ENCODE measurements at regions not wholly inside any gene's neighbourhood (a gene's known extent, or its start where the extent isn't known, plus 50 kb on each side); places are given as distances from the start of the nearest gene placed in this dataset.
"Not testable (repeated sequence)": the region's sequence is repeated elsewhere in the genome, so short reads cannot be mapped to it uniquely, and the experiment has no call there.

GRCh38 chr10:94239696-94240095 lies 123.0 kb downstream of the NOC3L start:
- no peak overlapping the region for H3K4me3 Mint-ChIP-seq (ENCODE audit: unreplicated experiment)
- H3K27ac Mint-ChIP-seq (ENCODE audit: unreplicated experiment), result no peak overlapping the region
- H3K36me3 Mint-ChIP-seq (ENCODE audit: unreplicated experiment), result no peaks in the 10 kb centered on the region
- H3K9me3 Mint-ChIP-seq (ENCODE audit: unreplicated experiment), result no peaks in the 10 kb centered on the region
- DNase-seq, result no peak
- no peak for TF ChIP-seq CTCF (IDR thresholded peaks at IDR 0.05; ENCODE audit: partially characterized antibody, unreplicated experiment)
- no peaks in the 10 kb centered on the region for H3K27me3 Mint-ChIP-seq (ENCODE audit: unreplicated experiment)
- H3K4me1 Mint-ChIP-seq (ENCODE audit: low read depth, unreplicated experiment), result no peaks in the 10 kb centered on the region

- no peak overlapping the region for H3K4me3 Mint-ChIP-seq (ENCODE audit: unreplicated experiment)
- H3K4me1 Mint-ChIP-seq (ENCODE audit: low read depth, unreplicated experiment), result no peaks in the 10 kb centered on the region
- H3K9me3 Mint-ChIP-seq (ENCODE audit: unreplicated experiment), result no peaks in the 10 kb centered on the region
- DNase-seq, result no peak
- H3K36me3 Mint-ChIP-seq (ENCODE audit: unreplicated experiment), result no peaks in the 10 kb centered on the region
- TF ChIP-seq CTCF (IDR thresholded peaks at IDR 0.05; ENCODE audit: partially characterized antibody, unreplicated experiment), result no peak
- no peaks in the 10 kb centered on the region for H3K27me3 Mint-ChIP-seq (ENCODE audit: unreplicated experiment)
- H3K27ac Mint-ChIP-seq (ENCODE audit: unreplicated experiment), result no peak overlapping the region
Observed at GRCh38 chr10:94240491-94240890, 122.2 kb downstream of the NOC3L start.

GRCh38 chr10:94240901-94241300 lies 121.8 kb downstream of the NOC3L start:
- Mint-ChIP-seq H3K36me3 (ENCODE audit: unreplicated experiment) (no peaks in the 10 kb centered on the region), H3K27ac (ENCODE audit: unreplicated experiment) (no peak overlapping the region), H3K9me3 (ENCODE audit: unreplicated experiment) (no peaks in the 10 kb centered on the region), H3K27me3 (ENCODE audit: unreplicated experiment) (no peaks in the 10 kb centered on the region), H3K4me3 (ENCODE audit: unreplicated experiment) (no peak overlapping the region), H3K4me1 (ENCODE audit: low read depth, unreplicated experiment) (no peaks in the 10 kb centered on the region)
- no peak for DNase-seq
- no peak for TF ChIP-seq CTCF (IDR thresholded peaks at IDR 0.05; ENCODE audit: partially characterized antibody, unreplicated experiment)

DNA sequence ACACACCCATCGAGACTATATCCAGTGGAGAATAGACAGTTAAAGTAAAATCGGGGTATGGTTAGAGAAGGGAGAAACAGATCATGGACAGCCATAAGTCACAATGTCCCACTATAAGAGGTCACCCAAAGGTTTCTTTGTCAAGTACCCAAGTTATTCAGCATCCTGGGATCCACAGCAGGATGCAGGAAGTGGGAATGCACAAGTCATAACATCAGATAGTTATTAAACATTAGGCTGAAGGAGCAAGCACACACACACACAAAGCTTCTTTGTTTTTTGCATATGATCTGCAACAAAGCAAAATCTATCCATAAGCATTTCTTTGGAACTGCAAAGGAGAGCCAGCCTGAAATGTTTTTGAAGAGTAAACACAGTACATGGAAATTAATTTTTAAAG lies 111.6 kb downstream of the NOC3L start:
- H3K36me3 Mint-ChIP-seq (ENCODE audit: unreplicated experiment), result no peaks in the 10 kb centered on the region
- H3K4me3 Mint-ChIP-seq (ENCODE audit: unreplicated experiment), result no peak overlapping the region
- no peak overlapping the region for H3K27ac Mint-ChIP-seq (ENCODE audit: unreplicated experiment)
- no peaks in the 10 kb centered on the region for H3K4me1 Mint-ChIP-seq (ENCODE audit: low read depth, unreplicated experiment)
- no peaks in the 10 kb centered on the region for H3K9me3 Mint-ChIP-seq (ENCODE audit: unreplicated experiment)
- TF ChIP-seq CTCF (IDR thresholded peaks at IDR 0.05; ENCODE audit: partially characterized antibody, unreplicated experiment), result no peak
- DNase-seq, result no peak
- H3K27me3 Mint-ChIP-seq (ENCODE audit: unreplicated experiment), result peaks cover 1% of the 10 kb centered on the region

GRCh38 chr10:94251568-94251967 lies 111.2 kb downstream of the NOC3L start:
- Mint-ChIP-seq H3K4me3 (ENCODE audit: unreplicated experiment) (no peak overlapping the region), H3K9me3 (ENCODE audit: unreplicated experiment) (no peaks in the 10 kb centered on the region), H3K27ac (ENCODE audit: unreplicated experiment) (no peak overlapping the region), H3K36me3 (ENCODE audit: unreplicated experiment) (no peaks in the 10 kb centered on the region), H3K4me1 (ENCODE audit: low read depth, unreplicated experiment) (no peaks in the 10 kb centered on the region), H3K27me3 (ENCODE audit: unreplicated experiment) (peaks cover 1% of the 10 kb centered on the region)
- DNase-seq, result no peak
- no peak for TF ChIP-seq CTCF (IDR thresholded peaks at IDR 0.05; ENCODE audit: partially characterized antibody, unreplicated experiment)

DNA sequence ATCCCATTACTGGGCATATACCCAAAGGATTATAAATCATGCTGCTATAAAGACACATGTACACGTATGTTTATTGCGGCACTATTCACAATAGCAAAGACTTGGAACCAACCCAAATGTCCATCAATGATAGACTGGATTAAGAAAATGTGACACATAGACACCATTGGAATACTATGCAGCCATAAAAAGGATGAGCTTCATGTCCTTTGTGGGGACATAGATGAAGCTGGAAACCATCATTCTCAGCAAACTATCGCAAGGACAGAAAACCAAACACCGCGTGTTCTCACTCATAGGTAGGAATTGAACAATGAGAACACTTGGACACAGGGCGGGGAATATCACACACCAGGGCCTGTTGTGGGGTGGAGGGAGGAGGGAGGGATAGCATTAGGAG lies 105.3 kb downstream of the NOC3L start:
- H3K27ac Mint-ChIP-seq (ENCODE audit: unreplicated experiment); H3K4me1 Mint-ChIP-seq (ENCODE audit: low read depth, unreplicated experiment); H3K27me3 Mint-ChIP-seq (ENCODE audit: unreplicated experiment); H3K9me3 Mint-ChIP-seq (ENCODE audit: unreplicated experiment); H3K36me3 Mint-ChIP-seq (ENCODE audit: unreplicated experiment); DNase-seq; H3K4me3 Mint-ChIP-seq (ENCODE audit: unreplicated experiment): not testable (repeated sequence)

Measured in glutamatergic neuron (in vitro differentiated cells).